SU-DHL-6 (cell line): ENCODE measurements at regions not wholly inside any gene's neighbourhood (a gene's known extent, or its start where the extent isn't known, plus 50 kb on each side); places are given as distances from the start of the nearest gene placed in this dataset.

ENCODE experiments used
- H2AFZ ChIP-seq: fragments of 200-600 bp; sonication (generic); 2 replicates; pipeline ENCODE4 v1.6.1; 2014; ENCODE audit warnings: low read depth, mild to moderate bottlenecking, moderate library complexity, mixed read lengths, antibody characterized with exemption, low read length; ENCODE audit not compliant: severe bottlenecking
- H3F3A ChIP-seq: fragments of 200-600 bp; shearing (Covaris generic); 2 replicates; pipeline ENCODE4 v1.6.0; 2016; ENCODE audit warnings: antibody characterized with exemption, mild to moderate bottlenecking; ENCODE audit not compliant: insufficient read depth
- H3K27ac ChIP-seq: fragments of 200-600 bp; sonication (generic); 2 replicates; pipeline ENCODE4 v1.5.1; 2016; ENCODE audit warnings: low read depth, mild to moderate bottlenecking, low read length, moderate library complexity, mixed read lengths
- H3K27me3 ChIP-seq: fragments of 200-600 bp; sonication (generic), shearing (Covaris generic); 2 replicates; pipeline ENCODE4 v1.6.0; 2014; ENCODE audit warnings: mild to moderate bottlenecking, low read length
- H3K36me3 ChIP-seq: fragments of 200-600 bp; sonication (generic); 2 replicates; pipeline ENCODE4 v1.6.1; 2014; ENCODE audit warnings: mild to moderate bottlenecking, low read length, mixed read lengths
- H3K4me2 ChIP-seq: fragments of 300-600, 200-600 bp; shearing (Covaris generic), sonication (generic); 2 replicates; pipeline ENCODE4 v1.6.0; 2014; ENCODE audit warnings: low read length, low read depth, mild to moderate bottlenecking; ENCODE audit not compliant: poor library complexity, severe bottlenecking
- H3K4me3 ChIP-seq: fragments of 200-600 bp; sonication (generic); 2 replicates; pipeline ENCODE4 v1.5.1; 2014; ENCODE audit warnings: antibody characterized with exemption, low read length, mild to moderate bottlenecking, mixed read lengths; ENCODE audit not compliant: insufficient read depth, poor library complexity, severe bottlenecking
- H3K79me2 ChIP-seq: fragments of 200-600 bp; sonication (generic); 2 replicates; pipeline ENCODE4 v1.6.1; 2014; ENCODE audit warnings: mild to moderate bottlenecking, low read length, moderate library complexity; ENCODE audit not compliant: insufficient read depth
- H3K9ac ChIP-seq: fragments of 200-600 bp; sonication (generic); 2 replicates; pipeline ENCODE4 v1.7.0; 2014; ENCODE audit warnings: mild to moderate bottlenecking, low read length
- H3K9me2 ChIP-seq: fragments of 200-600 bp; sonication (generic); replicated peaks from 2 replicates; pipeline ENCODE4 v1.6.1; 2014; ENCODE audit warnings: low read length; ENCODE audit not compliant: insufficient read depth
- H3K9me3 ChIP-seq: fragments of 200-600 bp; sonication (generic); 2 replicates; pipeline ENCODE4 v1.6.1; 2014; ENCODE audit warnings: low read length, mixed read lengths; ENCODE audit not compliant: insufficient read depth
- H4K20me1 ChIP-seq: fragments of 200-600 bp; sonication (generic); 2 replicates; pipeline ENCODE4 v1.6.1; 2014; ENCODE audit warnings: low read depth, mild to moderate bottlenecking, antibody characterized with exemption, low read length, moderate library complexity, mixed read lengths
- CTCF ChIP-seq: fragments of 200-600 bp; sonication (generic); IDR thresholded peaks from one replicate; pipeline ENCODE4 v1.5.1; 2017; ENCODE audit warnings: antibody characterized with exemption, mild to moderate bottlenecking, low read length, moderate library complexity; ENCODE audit not compliant: insufficient read depth, poor library complexity, severe bottlenecking
- EZH2phosphoT487 ChIP-seq: fragments of 200-600 bp; sonication (generic), shearing (Covaris generic); conservative IDR thresholded peaks from 2 replicates; pipeline ENCODE4 v1.6.1; 2018; ENCODE audit warnings: mild to moderate bottlenecking, antibody characterized with exemption, low read length, moderate library complexity, mixed read lengths

DNA sequence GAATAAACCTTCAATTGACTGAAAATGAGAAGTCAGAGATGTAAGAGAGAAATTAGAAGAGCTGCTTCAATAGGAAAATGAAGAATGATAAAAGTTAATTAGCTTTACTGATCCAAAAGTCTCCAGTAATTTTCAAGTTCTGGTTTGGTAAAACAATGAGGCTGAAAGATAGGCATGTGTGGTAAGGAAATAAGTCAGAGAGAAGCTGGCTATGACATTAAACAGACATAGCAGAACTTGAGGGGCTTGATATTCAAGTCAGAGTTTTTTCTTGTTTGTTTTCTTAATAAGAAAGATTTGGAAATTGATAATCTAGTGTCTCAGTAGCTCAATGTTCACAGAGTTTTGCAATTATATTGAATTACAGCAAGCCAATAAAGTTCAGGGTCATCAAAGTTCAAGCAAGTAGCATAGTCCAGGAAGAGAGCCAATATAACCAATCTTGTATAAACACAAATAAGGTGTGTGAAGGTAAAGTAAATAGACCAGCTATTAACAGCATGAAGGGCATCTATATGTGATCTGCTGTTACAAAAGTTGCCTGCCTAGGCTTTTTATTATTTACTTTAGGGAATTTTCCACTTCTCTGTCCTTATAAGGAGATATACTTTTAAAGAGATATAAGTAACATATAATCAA is 1111.5 kb downstream of the TRHDE start:
- Histone ChIP-seq H2AFZ (no peak overlapping the region), H3K79me2 (no peaks in the 10 kb centered on the region), H4K20me1 (no peaks in the 10 kb centered on the region), H3K27me3 (no peaks in the 10 kb centered on the region), H3K4me2 (no peak overlapping the region), H3K9me2 (no peaks in the 10 kb centered on the region), H3K36me3 (no peaks in the 10 kb centered on the region), H3K9me3 (no peaks in the 10 kb centered on the region), H3K9ac (no peak overlapping the region), H3F3A (no peaks in the 10 kb centered on the region), H3K27ac (no peak overlapping the region), H3K4me3 (no peak overlapping the region)
- TF ChIP-seq CTCF = no peak
- no peak for TF ChIP-seq EZH2phosphoT487

DNA sequence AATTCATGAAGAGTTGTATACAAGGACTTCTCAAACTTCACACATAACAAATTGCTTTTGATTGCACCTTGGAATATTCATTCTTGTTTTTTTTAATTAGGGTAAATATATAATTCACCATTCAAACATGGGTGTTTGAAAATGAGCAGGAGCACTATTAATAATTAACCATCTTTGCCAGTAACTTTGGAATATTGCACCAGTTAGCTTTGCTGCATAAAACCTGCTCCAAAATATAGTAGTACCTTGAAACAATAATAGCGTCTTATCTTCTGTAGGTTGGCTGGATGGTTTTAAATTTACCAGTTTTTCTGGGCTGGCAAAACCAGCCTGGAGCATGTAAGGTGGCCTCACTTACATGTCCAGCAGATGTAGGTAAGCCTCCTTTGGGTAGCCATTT is 1112.4 kb downstream of the TRHDE start:
- H2AFZ ChIP-seq = no peak overlapping the region
- H3F3A ChIP-seq = no peaks in the 10 kb centered on the region
- no peak overlapping the region for H3K4me2 ChIP-seq
- no peak overlapping the region for H3K9ac ChIP-seq
- H3K4me3 ChIP-seq = no peak overlapping the region
- no peaks in the 10 kb centered on the region for H3K79me2 ChIP-seq
- H3K27me3 ChIP-seq = no peaks in the 10 kb centered on the region
- H3K9me3 ChIP-seq = no peaks in the 10 kb centered on the region
- TF ChIP-seq EZH2phosphoT487 (no peak), CTCF (no peak)
- H3K27ac ChIP-seq = no peak overlapping the region
- no peaks in the 10 kb centered on the region for H4K20me1 ChIP-seq
- H3K36me3 ChIP-seq = no peaks in the 10 kb centered on the region
- H3K9me2 ChIP-seq = no peaks in the 10 kb centered on the region

- Histone ChIP-seq H4K20me1 (no peaks in the 10 kb centered on the region), H3K36me3 (no peaks in the 10 kb centered on the region), H3K4me3 (no peak overlapping the region), H3K9ac (no peak overlapping the region), H3K9me2 (no peaks in the 10 kb centered on the region), H3K27ac (no peak overlapping the region), H2AFZ (no peak overlapping the region), H3F3A (no peaks in the 10 kb centered on the region), H3K9me3 (no peaks in the 10 kb centered on the region), H3K27me3 (no peaks in the 10 kb centered on the region), H3K4me2 (no peak overlapping the region), H3K79me2 (no peaks in the 10 kb centered on the region)
- TF ChIP-seq EZH2phosphoT487 (no peak), CTCF (no peak)
Observed at GRCh38 chr12:73390261-73390660, 1118.1 kb downstream of the TRHDE start.
